A673 (cell line): ENCODE measurements at regions not wholly inside any gene's neighbourhood (a gene's known extent, or its start where the extent isn't known, plus 50 kb on each side); places are given as distances from the start of the nearest gene placed in this dataset.

Source experiments
- BruUV-seq: library from RNA; stranded (reverse); fragments of 400-500 nt; replicated peaks from 2 replicates; lab custom pipeline; 2021; lab: Mats Ljungman, UMichigan
- CTCF ChIA-PET: fragments of 300-600 bp; sonication (Branson Sonifier 250); formaldehyde crosslinking; loops from one replicate; lab custom pipeline; 2022; ENCODE audit warnings: antibody characterized with exemption; lab: Charles Lee
- POLR2A ChIA-PET: fragments of 300-600 bp; sonication (Branson Sonifier 250); formaldehyde crosslinking; loops from one replicate; lab custom pipeline; 2022; ENCODE audit warnings: antibody characterized with exemption; ENCODE audit not compliant: low non-redundant PET; lab: Charles Lee
- DNase-seq: peaks from one replicate; pipeline ENCODE4 v3.0.0-alpha.2; 2015; ENCODE audit warnings: low spot score
- H3K27ac ChIP-seq: fragments of 200-600 bp; sonication (generic); 2 replicates; pipeline ENCODE4 v1.5.1; 2016; ENCODE audit warnings: mixed run types, low read depth, mild to moderate bottlenecking, mixed read lengths, antibody characterized with exemption, low read length; ENCODE audit not compliant: poor library complexity, severe bottlenecking
- H3K27me3 ChIP-seq: fragments of 200-600 bp; sonication (generic); replicated peaks from 2 replicates; pipeline ENCODE4 v1.6.1; 2017; ENCODE audit warnings: mixed run types, low read depth, mild to moderate bottlenecking, mixed read lengths, antibody characterized with exemption, low read length; ENCODE audit not compliant: insufficient read depth, poor library complexity
- H3K36me3 ChIP-seq: fragments of 200-600 bp; sonication (generic); 2 replicates; pipeline ENCODE4 v1.6.1; 2016; ENCODE audit warnings: mixed run types, mild to moderate bottlenecking, mixed read lengths, antibody characterized with exemption, low read length; ENCODE audit not compliant: insufficient read depth, poor library complexity, severe bottlenecking
- H3K4me1 ChIP-seq: fragments of 200-600 bp; sonication (generic); 2 replicates; pipeline ENCODE4 v1.6.1; 2017; ENCODE audit warnings: mixed run types, mild to moderate bottlenecking, mixed read lengths, antibody characterized with exemption, low read length; ENCODE audit not compliant: insufficient read depth, poor library complexity, severe bottlenecking
- H3K4me3 ChIP-seq: fragments of 200-600 bp; sonication (generic); 2 replicates; pipeline ENCODE4 v1.5.1; 2016; ENCODE audit warnings: low read depth, mixed run types, mild to moderate bottlenecking, mixed read lengths, low read length; ENCODE audit not compliant: poor library complexity, severe bottlenecking
- H3K9me3 ChIP-seq: fragments of 200-600 bp; sonication (generic); 2 replicates; pipeline ENCODE4 v1.6.1; 2016; ENCODE audit warnings: mixed run types, low read depth, mild to moderate bottlenecking, mixed read lengths, antibody characterized with exemption, low read length; ENCODE audit not compliant: poor library complexity, severe bottlenecking
- EZH2 ChIP-seq: fragments of 200-600 bp; sonication (generic); IDR thresholded peaks from 2 replicates; pipeline ENCODE4 v1.6.1; 2017; ENCODE audit warnings: borderline replicate concordance, low read depth, mild to moderate bottlenecking, mixed read lengths, antibody characterized with exemption, low read length; ENCODE audit not compliant: poor library complexity, severe bottlenecking
- intact Hi-C: fragments of 100-400 bp; cut with micrococcal nuclease; formaldehyde crosslinking; loops from one replicate; pipeline ENCODE4 v1.10.0; 2022; ENCODE audit not compliant: unreplicated experiment
- TF ChIP-seq, protein P1 (sequence below): fragments of 300-800, 200-600 bp; sonication (generic); conservative IDR thresholded peaks from 2 replicates; pipeline ENCODE4 v1.5.1; 2017; ENCODE audit warnings: low read depth, mild to moderate bottlenecking, antibody characterized with exemption, low read length, moderate library complexity, mixed read lengths

DNA sequence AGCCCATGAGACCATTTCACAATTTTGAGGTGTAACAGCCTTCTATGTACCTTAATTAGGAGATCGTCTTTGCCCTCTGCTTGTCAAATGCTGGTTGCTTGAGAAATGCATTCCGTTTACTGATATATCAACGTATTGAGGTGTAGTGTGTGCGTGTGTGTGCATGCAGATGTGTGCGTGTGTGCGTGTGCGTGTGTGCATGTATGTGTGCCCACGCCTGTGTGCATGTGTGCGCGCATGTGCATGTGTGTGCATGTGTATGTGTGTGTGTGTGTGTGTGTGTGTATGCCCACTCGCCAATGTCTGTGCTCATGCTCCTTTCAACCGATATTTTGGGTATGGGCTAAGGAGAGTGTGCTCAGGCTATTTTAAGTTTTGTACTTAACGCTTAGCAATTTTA, 81.5 kb upstream of the ZFHX3 start:
- TF ChIP-seq EZH2, result no peak
- Histone ChIP-seq H3K4me1 (peaks cover 7% of the 10 kb centered on the region), H3K36me3 (no peaks in the 10 kb centered on the region), H3K9me3 (no peaks in the 10 kb centered on the region), H3K4me3 (no peak overlapping the region), H3K27me3 (no peaks in the 10 kb centered on the region), H3K27ac (no peak overlapping the region)
- ChIA-PET POLR2A (no interaction called here), CTCF (no interaction called here)
- intact Hi-C loops, result no loop called here
- DNase-seq, result no peak
- BruUV-seq, result no TSS peak

- peak; percentile 32 for DNase-seq
- no TSS peak for BruUV-seq
Measured at GRCh38 chr16:73126525-73126853, 78.6 kb upstream of the ZFHX3 start.

DNA sequence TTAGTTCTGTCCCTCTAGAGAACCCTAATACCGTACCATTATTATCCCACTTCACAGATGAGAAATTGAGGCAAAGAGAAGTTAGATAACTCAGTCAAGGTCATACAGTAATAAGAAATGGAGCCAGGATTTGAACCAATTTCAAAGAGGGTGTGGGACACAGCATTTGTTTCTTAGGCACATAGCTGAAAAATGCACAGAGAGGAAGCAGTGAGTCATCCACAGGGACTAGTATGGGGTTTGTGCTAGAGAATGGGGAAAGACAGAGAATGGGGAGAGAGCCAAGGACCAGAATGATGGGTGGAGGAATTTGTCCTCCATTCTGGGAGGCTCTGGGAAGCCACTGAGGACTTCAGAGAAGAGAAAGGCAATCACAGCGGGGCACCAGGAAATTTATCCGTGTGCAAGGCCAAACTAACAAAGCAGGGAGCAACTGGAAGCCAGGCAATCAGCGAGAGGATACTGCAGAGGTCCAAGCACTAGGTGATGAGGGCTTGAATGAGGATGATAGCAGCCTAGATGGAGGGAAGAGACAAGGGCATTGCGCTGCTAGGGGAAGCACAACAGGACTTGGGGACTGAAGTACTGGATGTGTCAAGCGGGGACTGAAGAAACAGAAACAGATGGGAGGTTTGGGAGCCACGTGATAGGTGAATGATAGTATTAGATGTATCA, 78.1 kb upstream of the ZFHX3 start:
- CTCF ChIA-PET, result no interaction called here
- H3K27me3 ChIP-seq, result no peaks in the 10 kb centered on the region
- no peaks in the 10 kb centered on the region for H3K9me3 ChIP-seq

More at GRCh38 chr16:73126525-73126853, 78.6 kb upstream of the ZFHX3 start:
- Histone ChIP-seq H3K4me3 (no peak overlapping the region), H3K27ac (no peak overlapping the region), H3K27me3 (no peaks in the 10 kb centered on the region), H3K36me3 (no peaks in the 10 kb centered on the region), H3K4me1 (peaks cover 7% of the 10 kb centered on the region), H3K9me3 (no peaks in the 10 kb centered on the region)
- TF ChIP-seq EZH2, result no peak
- TF ChIP-seq, protein P1, sequence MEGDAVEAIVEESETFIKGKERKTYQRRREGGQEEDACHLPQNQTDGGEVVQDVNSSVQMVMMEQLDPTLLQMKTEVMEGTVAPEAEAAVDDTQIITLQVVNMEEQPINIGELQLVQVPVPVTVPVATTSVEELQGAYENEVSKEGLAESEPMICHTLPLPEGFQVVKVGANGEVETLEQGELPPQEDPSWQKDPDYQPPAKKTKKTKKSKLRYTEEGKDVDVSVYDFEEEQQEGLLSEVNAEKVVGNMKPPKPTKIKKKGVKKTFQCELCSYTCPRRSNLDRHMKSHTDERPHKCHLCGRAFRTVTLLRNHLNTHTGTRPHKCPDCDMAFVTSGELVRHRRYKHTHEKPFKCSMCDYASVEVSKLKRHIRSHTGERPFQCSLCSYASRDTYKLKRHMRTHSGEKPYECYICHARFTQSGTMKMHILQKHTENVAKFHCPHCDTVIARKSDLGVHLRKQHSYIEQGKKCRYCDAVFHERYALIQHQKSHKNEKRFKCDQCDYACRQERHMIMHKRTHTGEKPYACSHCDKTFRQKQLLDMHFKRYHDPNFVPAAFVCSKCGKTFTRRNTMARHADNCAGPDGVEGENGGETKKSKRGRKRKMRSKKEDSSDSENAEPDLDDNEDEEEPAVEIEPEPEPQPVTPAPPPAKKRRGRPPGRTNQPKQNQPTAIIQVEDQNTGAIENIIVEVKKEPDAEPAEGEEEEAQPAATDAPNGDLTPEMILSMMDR, result no peak
- CTCF ChIA-PET, result no interaction called here
- intact Hi-C loops, result no loop called here
- POLR2A ChIA-PET, result no interaction called here

More for the DNA sequence above, 78.1 kb upstream of the ZFHX3 start:
- no peaks in the 10 kb centered on the region for H3K36me3 ChIP-seq
- DNase-seq, result peak; percentile 52
- POLR2A ChIA-PET, result no interaction called here
- H3K27ac ChIP-seq, result no peak overlapping the region
- TF ChIP-seq, protein P1, result no peak
- no peak for TF ChIP-seq EZH2
- no peak overlapping the region for H3K4me3 ChIP-seq
- intact Hi-C loops, result no loop called here
- BruUV-seq, result no TSS peak
- H3K4me1 ChIP-seq, result peaks cover 7% of the 10 kb centered on the region
